Endothelial cell of umbilical vein (primary cell): ENCODE measurements at regions not wholly inside any gene's neighbourhood (a gene's known extent, or its start where the extent isn't known, plus 50 kb on each side); places are given as distances from the start of the nearest gene placed in this dataset.

Experiments used
- BruUV-seq: library from RNA; stranded (reverse); fragments of 400-500 nt; replicated peaks from 2 replicates; lab custom pipeline; 2021; lab: Mats Ljungman, UMichigan
- CTCF ChIA-PET: fragments of 300-600, 350-600 bp; sonication (Branson Sonifier 250); formaldehyde crosslinking; loops from one replicate; lab custom pipeline; 2021; ENCODE audit warnings: antibody characterized with exemption, inconsistent platforms; lab: Charles Lee
- POLR2A ChIA-PET: fragments of 300-600, 350-600 bp; sonication (Branson Sonifier 250); formaldehyde crosslinking; loops from one replicate; lab custom pipeline; 2021; ENCODE audit warnings: antibody characterized with exemption, inconsistent platforms; lab: Charles Lee
- DNase-seq: peaks from one replicate; pipeline ENCODE4 v3.0.0-alpha.2; 2011; ENCODE audit warnings: low read depth, low spot score
- FAIRE-seq: peaks from 2 replicates; lab custom pipeline; 2011; peaks lifted over from hg19 to GRCh38; lab: Jason Lieb, UNC
- H2AFZ ChIP-seq: 2 replicates; pipeline ENCODE4 v1.6.0; 2012; ENCODE audit warnings: low read depth, low read length, control low read depth, inconsistent platforms
- H3K27ac ChIP-seq: 2 replicates; pipeline ENCODE4 v1.5.1; 2011; ENCODE audit warnings: low read depth, mild to moderate bottlenecking, control low read depth, low read length, moderate library complexity; ENCODE audit not compliant: insufficient read depth
- H3K27me3 ChIP-seq, 2 experiments: 2 replicates each; pipeline versions ENCODE4 v1.6.0 to v1.6.1; 2011; ENCODE audit warnings: low read length in 2 of 2, mixed read lengths in 1 of 2; ENCODE audit not compliant: control insufficient read depth in 2 of 2, insufficient read depth in 2 of 2
- H3K36me3 ChIP-seq, 2 experiments: 2 replicates in 1 of 2; 3 replicates in 1 of 2; pipeline ENCODE4 v1.5.1; 2011; ENCODE audit warnings: low read length in 2 of 2, mild to moderate bottlenecking in 1 of 2, moderate library complexity in 1 of 2; ENCODE audit not compliant: control insufficient read depth in 2 of 2, insufficient read depth in 2 of 2; ENCODE audit errors: extremely low read depth in 1 of 2
- H3K4me1 ChIP-seq: 3 replicates; pipeline ENCODE4 v1.5.1; 2011; ENCODE audit warnings: mild to moderate bottlenecking, low read length; ENCODE audit not compliant: control insufficient read depth, insufficient read depth; ENCODE audit errors: extremely low read depth
- H3K4me2 ChIP-seq: 2 replicates; pipeline ENCODE4 v1.6.1; 2011; ENCODE audit warnings: low read length, control low read depth, mixed read lengths; ENCODE audit not compliant: insufficient read depth
- H3K4me3 ChIP-seq, 3 experiments: fragments of 200-600 bp in 1 of 3; sonication (generic), shearing (Covaris generic) in 1 of 3; replicated peaks in 1 of 3; 2 replicates each; pipeline ENCODE4 v1.5.1; 2011 to 2016; ENCODE audit warnings: control low read depth in 3 of 3, low read length in 3 of 3, mild to moderate bottlenecking in 2 of 3, inconsistent platforms in 1 of 3, low read depth in 1 of 3, moderate library complexity in 1 of 3; ENCODE audit not compliant: insufficient read depth in 1 of 3
- H3K79me2 ChIP-seq: 2 replicates; pipeline ENCODE4 v1.6.0; 2012; ENCODE audit warnings: low read length, inconsistent platforms; ENCODE audit not compliant: control insufficient read depth, insufficient read depth
- H3K9ac ChIP-seq: replicated peaks from 2 replicates; pipeline ENCODE3; 2011; ENCODE audit warnings: low read length, control low read depth; ENCODE audit not compliant: insufficient read depth; ENCODE audit errors: extremely low read depth
- H3K9me1 ChIP-seq: replicated peaks from 3 replicates; pipeline ENCODE4 v1.6.0; 2011; ENCODE audit warnings: mild to moderate bottlenecking, low read length; ENCODE audit not compliant: control insufficient read depth, insufficient read depth; ENCODE audit errors: extremely low read depth
- H3K9me3 ChIP-seq: replicated peaks from 2 replicates; pipeline ENCODE4 v1.5.1; 2012; ENCODE audit warnings: low read length, inconsistent platforms; ENCODE audit not compliant: control insufficient read depth, insufficient read depth
- H4K20me1 ChIP-seq: replicated peaks from 2 replicates; pipeline ENCODE3; 2011; ENCODE audit warnings: mild to moderate bottlenecking, low read length; ENCODE audit not compliant: control insufficient read depth, insufficient read depth; ENCODE audit errors: extremely low read depth
- GATA2 ChIP-seq: IDR thresholded peaks from 2 replicates; pipeline ENCODE4 v1.7.0; 2011; ENCODE audit warnings: low read depth, mild to moderate bottlenecking, moderate library complexity, mixed read lengths, low read length; ENCODE audit not compliant: insufficient read length, insufficient read depth
- JUN ChIP-seq: IDR thresholded peaks from 2 replicates; pipeline ENCODE4 v1.6.1; 2011; ENCODE audit warnings: borderline replicate concordance, low read depth; ENCODE audit not compliant: insufficient read length, insufficient read depth
- MYC ChIP-seq: IDR thresholded peaks from one replicate; pipeline ENCODE4 v1.6.1; 2011; ENCODE audit warnings: mild to moderate bottlenecking, low read depth, low read length
- POLR2A ChIP-seq: IDR thresholded peaks from 2 replicates; pipeline ENCODE4 v1.6.1; 2012; ENCODE audit warnings: low read depth, mild to moderate bottlenecking, control low read depth, low read length
- POLR2AphosphoS5 ChIP-seq: IDR thresholded peaks from 2 replicates; pipeline ENCODE4 v1.6.1; 2012; ENCODE audit warnings: low read depth, mild to moderate bottlenecking, control low read depth, low read length, moderate library complexity; ENCODE audit not compliant: insufficient read depth
- dilution Hi-C: fragments of 300-500 bp; cut with MboI; formaldehyde crosslinking; loops from one replicate; pipeline ENCODE4 v1.15.0; 2019; ENCODE audit warnings: low sequenced_read_pairs; ENCODE audit not compliant: extremely low pct_ligation_motif_present
- intact Hi-C: fragments of 100-400 bp; cut with micrococcal nuclease; formaldehyde crosslinking; loops from one replicate; pipeline ENCODE4 v1.10.0; 2022
- TF ChIP-seq, protein P1 (sequence below), 2 donors: IDR thresholded peaks; 1 replicate in 1 of 2; 2 replicates in 1 of 2; pipeline ENCODE4 v1.5.1; 2011; ENCODE audit warnings: low read length in 2 of 2, mild to moderate bottlenecking in 2 of 2, moderate library complexity in 2 of 2, control low read depth in 1 of 2, inconsistent platforms in 1 of 2, low read depth in 1 of 2; ENCODE audit not compliant: insufficient read depth in 1 of 2; ENCODE audit errors: extremely low read depth in 1 of 2
- TF ChIP-seq, protein P2 (sequence below): IDR thresholded peaks from 2 replicates; pipeline ENCODE4 v1.6.1; 2011; ENCODE audit not compliant: insufficient read depth, insufficient read length

DNA sequence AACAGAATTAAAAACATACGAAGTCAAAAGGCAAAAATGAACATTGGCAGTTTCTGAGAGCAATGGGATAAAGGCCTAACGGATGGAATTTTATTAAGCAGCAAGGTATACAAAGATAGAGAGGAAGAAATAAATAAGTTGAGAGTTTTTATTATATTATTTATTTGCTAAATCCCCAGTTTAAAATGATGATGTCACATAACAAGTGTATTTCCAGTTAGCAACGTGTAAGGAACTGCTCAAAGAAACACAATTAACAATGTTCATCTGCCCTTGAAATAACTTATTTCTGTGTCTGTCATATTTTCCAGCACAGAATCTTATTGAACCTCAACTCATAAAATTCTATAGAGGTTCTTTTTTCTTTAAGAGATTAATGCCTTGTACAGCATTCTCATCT is 108.6 kb upstream of the TMEM106B start:
- POLR2A ChIA-PET: no interaction called here
- intact Hi-C loops: no loop called here
- dilution Hi-C loops: no loop called here
- H3K4me3 ChIP-seq: no peak overlapping the region
- DNase-seq (no peak), FAIRE-seq (no peak)
- TF ChIP-seq POLR2A: no peak
- no peak for TF ChIP-seq POLR2AphosphoS5
- TF ChIP-seq GATA2: no peak
- no peak for TF ChIP-seq MYC
- no peak overlapping the region for H3K4me2 ChIP-seq
- no peak overlapping the region for H3K9ac ChIP-seq
- no peaks in the 10 kb centered on the region for H3K79me2 ChIP-seq
- H3K36me3 ChIP-seq: no peaks in the 10 kb centered on the region
- no peak overlapping the region for H3K27ac ChIP-seq
- no peaks in the 10 kb centered on the region for H3K4me1 ChIP-seq
- CTCF ChIA-PET: no interaction called here
- H3K9me3 ChIP-seq: no peaks in the 10 kb centered on the region
- no peak overlapping the region for H2AFZ ChIP-seq
- BruUV-seq: no TSS peak
- H3K9me1 ChIP-seq: no peaks in the 10 kb centered on the region
- no peaks in the 10 kb centered on the region for H4K20me1 ChIP-seq
- peaks cover 0 to 5% of the 10 kb centered on the region in 2 experiments for H3K27me3 ChIP-seq

DNA sequence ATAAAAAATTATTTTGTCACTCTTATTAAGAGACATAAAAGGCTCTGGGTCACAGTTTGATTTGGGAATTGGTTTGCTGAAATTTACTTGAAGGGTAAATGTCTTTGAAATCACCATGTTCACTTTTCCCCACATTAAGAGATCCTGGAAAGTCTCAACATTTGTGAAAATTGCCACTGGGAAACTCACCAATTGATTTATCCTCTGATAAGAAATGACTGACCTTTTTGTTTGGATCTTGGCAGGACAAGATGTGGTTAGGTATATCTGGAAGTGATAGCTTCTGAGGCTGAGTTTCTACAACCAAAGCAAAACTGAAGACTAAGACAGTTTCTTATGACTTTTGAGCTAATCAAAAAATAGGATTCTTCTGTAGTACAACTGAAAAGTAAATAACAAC is 107.1 kb upstream of the TMEM106B start:
- no peak for FAIRE-seq
- TF ChIP-seq, protein P1, sequence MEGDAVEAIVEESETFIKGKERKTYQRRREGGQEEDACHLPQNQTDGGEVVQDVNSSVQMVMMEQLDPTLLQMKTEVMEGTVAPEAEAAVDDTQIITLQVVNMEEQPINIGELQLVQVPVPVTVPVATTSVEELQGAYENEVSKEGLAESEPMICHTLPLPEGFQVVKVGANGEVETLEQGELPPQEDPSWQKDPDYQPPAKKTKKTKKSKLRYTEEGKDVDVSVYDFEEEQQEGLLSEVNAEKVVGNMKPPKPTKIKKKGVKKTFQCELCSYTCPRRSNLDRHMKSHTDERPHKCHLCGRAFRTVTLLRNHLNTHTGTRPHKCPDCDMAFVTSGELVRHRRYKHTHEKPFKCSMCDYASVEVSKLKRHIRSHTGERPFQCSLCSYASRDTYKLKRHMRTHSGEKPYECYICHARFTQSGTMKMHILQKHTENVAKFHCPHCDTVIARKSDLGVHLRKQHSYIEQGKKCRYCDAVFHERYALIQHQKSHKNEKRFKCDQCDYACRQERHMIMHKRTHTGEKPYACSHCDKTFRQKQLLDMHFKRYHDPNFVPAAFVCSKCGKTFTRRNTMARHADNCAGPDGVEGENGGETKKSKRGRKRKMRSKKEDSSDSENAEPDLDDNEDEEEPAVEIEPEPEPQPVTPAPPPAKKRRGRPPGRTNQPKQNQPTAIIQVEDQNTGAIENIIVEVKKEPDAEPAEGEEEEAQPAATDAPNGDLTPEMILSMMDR (IDR thresholded peaks at IDR 0.05; ENCODE audit: extremely low read depth in 1 of 2, insufficient read depth in 1 of 2, low read depth in 1 of 2, low read length in 2 of 2): no peak
- TF ChIP-seq, protein P2, sequence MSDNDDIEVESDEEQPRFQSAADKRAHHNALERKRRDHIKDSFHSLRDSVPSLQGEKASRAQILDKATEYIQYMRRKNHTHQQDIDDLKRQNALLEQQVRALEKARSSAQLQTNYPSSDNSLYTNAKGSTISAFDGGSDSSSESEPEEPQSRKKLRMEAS: no peak
- TF ChIP-seq MYC (no peak), GATA2 (no peak), JUN (no peak), POLR2AphosphoS5 (no peak)
- Histone ChIP-seq H3K4me3 (no peak overlapping the region), H3K4me2 (no peak overlapping the region), H3K27me3 (peaks cover 0 to 5% of the 10 kb centered on the region in 2 experiments), H3K27ac (no peak overlapping the region), H3K9ac (no peak overlapping the region), H3K79me2 (no peaks in the 10 kb centered on the region), H4K20me1 (no peaks in the 10 kb centered on the region), H3K9me1 (no peaks in the 10 kb centered on the region), H2AFZ (no peak overlapping the region), H3K4me1 (no peaks in the 10 kb centered on the region), H3K36me3 (no peaks in the 10 kb centered on the region), H3K9me3 (no peaks in the 10 kb centered on the region)
- intact Hi-C loops: no loop called here
- BruUV-seq: no TSS peak
- dilution Hi-C loops: no loop called here
- no peak for DNase-seq
- ChIA-PET POLR2A (no interaction called here), CTCF (interaction anchor here (0.8 to 1.4 kb wide), 3 partner anchors 9 to 15 kb away, joined by 3 to 5 read pairs (median 4); no protein-coding TSS in a partner anchor)
